ENCODE measurements at regions not wholly inside any gene's neighbourhood (a gene's known extent, or its start where the extent isn't known, plus 50 kb on each side); places are given as distances from the start of the nearest gene placed in this dataset.

GRCh38 chr4:125115941-125116340 is 198.8 kb upstream of the FAT4 start:
- intact Hi-C loops (cut with micrococcal nuclease): no loop called here
- H3K27me3 ChIP-seq (ENCODE audit: control insufficient read depth in 2 of 2, insufficient read depth in 2 of 2, low read length in 2 of 2): no peaks in the 10 kb centered on the region
- 0% methylated on average over 5 of the region's 5 CpGs for WGBS (ENCODE audit: insufficient coverage, low coverage, missing lambda C conversion rate)
- no peaks in the 10 kb centered on the region for H4K20me1 ChIP-seq (replicated peaks; ENCODE audit: control insufficient read depth, insufficient read depth, low read length)
- POLR2A ChIA-PET: no interaction called here
- H2AFZ ChIP-seq (ENCODE audit: low read depth, low read length): no peak overlapping the region
- ATAC-seq: no peak
- no peak for DNase-seq (ENCODE audit: extremely low read depth in 1 of 4, low spot score in 3 of 4)
- H3K9ac ChIP-seq (ENCODE audit: insufficient read depth in 1 of 2, low read depth in 2 of 2, low read length in 2 of 2): no peak overlapping the region
- no peak overlapping the region for H3K4me3 ChIP-seq
- H3K9me1 ChIP-seq (ENCODE audit: control insufficient read depth, insufficient read depth, low read length): no peaks in the 10 kb centered on the region
- no peak for TF ChIP-seq KLF13 (tag; IDR thresholded peaks at IDR 0.05; ENCODE audit: borderline replicate concordance, low read depth)
- no peak for TF ChIP-seq GABPB2 (CRISPR knock-in tag; conservative IDR thresholded peaks at IDR 0.05)
- TF ChIP-seq, protein P1, sequence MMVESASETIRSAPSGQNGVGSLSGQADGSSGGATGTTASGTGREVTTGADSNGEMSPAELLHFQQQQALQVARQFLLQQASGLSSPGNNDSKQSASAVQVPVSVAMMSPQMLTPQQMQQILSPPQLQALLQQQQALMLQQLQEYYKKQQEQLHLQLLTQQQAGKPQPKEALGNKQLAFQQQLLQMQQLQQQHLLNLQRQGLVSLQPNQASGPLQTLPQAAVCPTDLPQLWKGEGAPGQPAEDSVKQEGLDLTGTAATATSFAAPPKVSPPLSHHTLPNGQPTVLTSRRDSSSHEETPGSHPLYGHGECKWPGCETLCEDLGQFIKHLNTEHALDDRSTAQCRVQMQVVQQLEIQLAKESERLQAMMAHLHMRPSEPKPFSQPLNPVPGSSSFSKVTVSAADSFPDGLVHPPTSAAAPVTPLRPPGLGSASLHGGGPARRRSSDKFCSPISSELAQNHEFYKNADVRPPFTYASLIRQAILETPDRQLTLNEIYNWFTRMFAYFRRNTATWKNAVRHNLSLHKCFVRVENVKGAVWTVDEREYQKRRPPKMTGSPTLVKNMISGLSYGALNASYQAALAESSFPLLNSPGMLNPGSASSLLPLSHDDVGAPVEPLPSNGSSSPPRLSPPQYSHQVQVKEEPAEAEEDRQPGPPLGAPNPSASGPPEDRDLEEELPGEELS (CRISPR knock-in tag; IDR thresholded peaks at IDR 0.05; ENCODE audit: borderline replicate concordance): no peak
- TF ChIP-seq HNRNPL (IDR thresholded peaks at IDR 0.05; ENCODE audit: low read depth, low read length): no peak
- no peak for TF ChIP-seq KLF16 (IDR thresholded peaks at IDR 0.05)
- no TSS peak for BruUV-seq (replicated peaks)
- no peak overlapping the region for H3K4me2 ChIP-seq (ENCODE audit: insufficient read depth, low read length)
- CTCF ChIA-PET (ENCODE audit: low intra/inter-chr PET ratio): no interaction called here
- no peaks in the 10 kb centered on the region for H3K79me2 ChIP-seq (ENCODE audit: control insufficient read depth, insufficient read depth, low read length)
- no peaks in the 10 kb centered on the region for H3K9me3 ChIP-seq (replicated peaks; ENCODE audit: control insufficient read depth, insufficient read depth, low read depth, low read length)
- H3K36me3 ChIP-seq (ENCODE audit: control insufficient read depth, insufficient read depth, low read length): no peaks in the 10 kb centered on the region
- no peak overlapping the region for H3K27ac ChIP-seq (ENCODE audit: extremely low read depth, low read depth, low read length)
- H3K4me1 ChIP-seq (replicated peaks in 1 of 2; ENCODE audit: control insufficient read depth in 2 of 2, insufficient read depth in 2 of 2, low read length in 2 of 2): no peaks in the 10 kb centered on the region
- in situ Hi-C loops (cut with MboI): no loop called here
- no peak for FAIRE-seq

GRCh38 chr4:125115476-125115875 is 199.3 kb upstream of the FAT4 start:
- Histone ChIP-seq H3K9me3 (replicated peaks; ENCODE audit: control insufficient read depth, insufficient read depth, low read depth, low read length) (no peaks in the 10 kb centered on the region), H3K4me1 (replicated peaks in 1 of 2; ENCODE audit: control insufficient read depth in 2 of 2, insufficient read depth in 2 of 2, low read length in 2 of 2) (no peaks in the 10 kb centered on the region), H4K20me1 (replicated peaks; ENCODE audit: control insufficient read depth, insufficient read depth, low read length) (no peaks in the 10 kb centered on the region), H2AFZ (ENCODE audit: low read depth, low read length) (no peak overlapping the region), H3K9ac (ENCODE audit: insufficient read depth in 1 of 2, low read depth in 2 of 2, low read length in 2 of 2) (no peak overlapping the region), H3K9me1 (ENCODE audit: control insufficient read depth, insufficient read depth, low read length) (no peaks in the 10 kb centered on the region), H3K27ac (ENCODE audit: extremely low read depth, low read depth, low read length) (no peak overlapping the region), H3K79me2 (ENCODE audit: control insufficient read depth, insufficient read depth, low read length) (no peaks in the 10 kb centered on the region), H3K4me2 (ENCODE audit: insufficient read depth, low read length) (no peak overlapping the region), H3K27me3 (ENCODE audit: control insufficient read depth in 2 of 2, insufficient read depth in 2 of 2, low read length in 2 of 2) (no peaks in the 10 kb centered on the region), H3K36me3 (ENCODE audit: control insufficient read depth, insufficient read depth, low read length) (no peaks in the 10 kb centered on the region), H3K4me3 (no peak overlapping the region)
- BruUV-seq (replicated peaks): no TSS peak
- DNase-seq (ENCODE audit: extremely low read depth in 1 of 4, low spot score in 3 of 4): no peak
- in situ Hi-C loops (cut with MboI) (no loop called here), intact Hi-C loops (cut with micrococcal nuclease) (no loop called here)
- POLR2A ChIA-PET: no interaction called here
- ATAC-seq: no peak
- CTCF ChIA-PET (ENCODE audit: low intra/inter-chr PET ratio): no interaction called here
- 0% methylated on average over 1 of the region's 1 CpG for WGBS (ENCODE audit: insufficient coverage, low coverage, missing lambda C conversion rate)
- FAIRE-seq: no peak
- TF ChIP-seq RFX5 (IDR thresholded peaks at IDR 0.05; ENCODE audit: low read depth, low read length) (no peak), ZNF436 (CRISPR knock-in tag; IDR thresholded peaks at IDR 0.05) (no peak), ZBTB2 (IDR thresholded peaks at IDR 0.05) (no peak), ILK (tag; IDR thresholded peaks at IDR 0.05; ENCODE audit: borderline replicate concordance, low read depth) (no peak), NR2F6 (CRISPR knock-in tag; IDR thresholded peaks at IDR 0.05) (no peak), ZFX (CRISPR knock-in tag; IDR thresholded peaks at IDR 0.05) (no peak)
